ENCODE measurements at regions not wholly inside any gene's neighbourhood (a gene's known extent, or its start where the extent isn't known, plus 50 kb on each side); places are given as distances from the start of the nearest gene placed in this dataset.
"Not testable (repeated sequence)": the region's sequence is repeated elsewhere in the genome, so short reads cannot be mapped to it uniquely, and the experiment has no call there.

GRCh38 chr7:137107802-137108201 lies 235.7 kb downstream of the PTN start:
- DNase-seq: not testable (repeated sequence)

GRCh38 chr7:137103526-137103925 lies 235.1 kb downstream of the CHRM2 start:
- DNase-seq: not testable (repeated sequence)

- DNase-seq: no peak
Observed at GRCh38 chr7:137097111-137097510, 228.7 kb downstream of the CHRM2 start.

GRCh38 chr7:137096607-137097006 lies 228.2 kb downstream of the CHRM2 start:
- DNase-seq: no peak

- DNase-seq: no peak
Observed at GRCh38 chr7:137093198-137093597, 224.7 kb downstream of the CHRM2 start.

- DNase-seq: no peak
Observed at GRCh38 chr7:137091396-137091795, 222.9 kb downstream of the CHRM2 start.

GRCh38 chr7:137086896-137087295 lies 218.4 kb downstream of the CHRM2 start:
- DNase-seq: no peak

GRCh38 chr7:137084607-137085380 lies 216.3 kb downstream of the CHRM2 start:
- no peak for DNase-seq

GRCh38 chr7:137082391-137082790 lies 213.9 kb downstream of the CHRM2 start:
- no peak for DNase-seq

- DNase-seq: no peak
Observed at GRCh38 chr7:137081321-137082093, 213.1 kb downstream of the CHRM2 start.

GRCh38 chr7:137080516-137081203 lies 212.2 kb downstream of the CHRM2 start:
- DNase-seq: no peak

- DNase-seq: no peak
Observed at GRCh38 chr7:137078781-137079180, 210.3 kb downstream of the CHRM2 start.

GRCh38 chr7:137074391-137075030 lies 206.1 kb downstream of the CHRM2 start:
- DNase-seq: no peak

GRCh38 chr7:137073571-137074325 lies 205.3 kb downstream of the CHRM2 start:
- no peak for DNase-seq
